Ishikawa (cell line): ENCODE measurements at regions not wholly inside any gene's neighbourhood (a gene's known extent, or its start where the extent isn't known, plus 50 kb on each side); places are given as distances from the start of the nearest gene placed in this dataset.

Source experiments
- EP300 ChIP-seq: IDR thresholded peaks from 2 replicates; pipeline ENCODE4 v1.6.1; 2012; ENCODE audit warnings: borderline replicate concordance
- FOXM1 ChIP-seq: IDR thresholded peaks from 2 replicates; pipeline ENCODE4 v1.6.1; 2012; ENCODE audit warnings: low read depth, borderline replicate concordance
- TEAD4 ChIP-seq: IDR thresholded peaks from 2 replicates; pipeline ENCODE4 v1.6.1; 2012
- YY1 ChIP-seq: IDR thresholded peaks from 2 replicates; pipeline ENCODE4 v1.6.1; 2012; ENCODE audit warnings: low read depth
- TF ChIP-seq, protein P1 (sequence below): IDR thresholded peaks from 2 replicates; pipeline ENCODE4 v1.6.1; 2012; ENCODE audit warnings: low read depth, mild to moderate bottlenecking

DNA sequence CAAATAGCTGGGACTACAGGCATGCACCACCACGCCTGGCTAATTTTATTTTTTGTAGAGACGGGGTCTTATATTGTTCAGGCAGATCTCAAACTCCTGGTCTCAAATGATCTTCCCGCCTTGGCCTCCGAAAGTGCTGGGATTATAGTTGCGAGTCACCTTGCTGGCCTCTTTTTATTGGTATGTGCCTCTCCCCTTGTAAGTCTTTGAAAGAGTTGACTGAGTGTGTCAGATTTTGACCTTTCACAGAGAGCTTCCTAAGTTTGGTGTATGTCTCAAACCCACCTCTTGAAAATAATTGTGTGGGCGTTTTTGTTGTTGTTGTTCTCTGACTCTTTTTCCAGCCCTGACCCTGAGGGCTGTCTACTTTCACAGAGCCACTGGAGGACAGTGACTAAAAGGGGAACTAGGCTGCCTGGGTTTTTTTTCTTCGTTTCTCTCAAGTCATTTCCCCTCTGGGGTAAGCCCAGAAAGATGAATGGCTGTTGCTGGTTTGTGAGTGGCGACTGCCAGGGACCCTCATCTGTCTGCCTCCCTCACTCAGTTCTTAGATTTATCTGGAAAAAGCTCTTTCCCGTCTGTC lies 262.8 kb downstream of the ZEB1 start:
- TF ChIP-seq, protein P1, sequence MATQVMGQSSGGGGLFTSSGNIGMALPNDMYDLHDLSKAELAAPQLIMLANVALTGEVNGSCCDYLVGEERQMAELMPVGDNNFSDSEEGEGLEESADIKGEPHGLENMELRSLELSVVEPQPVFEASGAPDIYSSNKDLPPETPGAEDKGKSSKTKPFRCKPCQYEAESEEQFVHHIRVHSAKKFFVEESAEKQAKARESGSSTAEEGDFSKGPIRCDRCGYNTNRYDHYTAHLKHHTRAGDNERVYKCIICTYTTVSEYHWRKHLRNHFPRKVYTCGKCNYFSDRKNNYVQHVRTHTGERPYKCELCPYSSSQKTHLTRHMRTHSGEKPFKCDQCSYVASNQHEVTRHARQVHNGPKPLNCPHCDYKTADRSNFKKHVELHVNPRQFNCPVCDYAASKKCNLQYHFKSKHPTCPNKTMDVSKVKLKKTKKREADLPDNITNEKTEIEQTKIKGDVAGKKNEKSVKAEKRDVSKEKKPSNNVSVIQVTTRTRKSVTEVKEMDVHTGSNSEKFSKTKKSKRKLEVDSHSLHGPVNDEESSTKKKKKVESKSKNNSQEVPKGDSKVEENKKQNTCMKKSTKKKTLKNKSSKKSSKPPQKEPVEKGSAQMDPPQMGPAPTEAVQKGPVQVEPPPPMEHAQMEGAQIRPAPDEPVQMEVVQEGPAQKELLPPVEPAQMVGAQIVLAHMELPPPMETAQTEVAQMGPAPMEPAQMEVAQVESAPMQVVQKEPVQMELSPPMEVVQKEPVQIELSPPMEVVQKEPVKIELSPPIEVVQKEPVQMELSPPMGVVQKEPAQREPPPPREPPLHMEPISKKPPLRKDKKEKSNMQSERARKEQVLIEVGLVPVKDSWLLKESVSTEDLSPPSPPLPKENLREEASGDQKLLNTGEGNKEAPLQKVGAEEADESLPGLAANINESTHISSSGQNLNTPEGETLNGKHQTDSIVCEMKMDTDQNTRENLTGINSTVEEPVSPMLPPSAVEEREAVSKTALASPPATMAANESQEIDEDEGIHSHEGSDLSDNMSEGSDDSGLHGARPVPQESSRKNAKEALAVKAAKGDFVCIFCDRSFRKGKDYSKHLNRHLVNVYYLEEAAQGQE, result no peak
- TF ChIP-seq TEAD4 (no peak), YY1 (no peak), EP300 (no peak), FOXM1 (no peak)
